Mammary epithelial cell (primary cell): ENCODE measurements at regions not wholly inside any gene's neighbourhood (a gene's known extent, or its start where the extent isn't known, plus 50 kb on each side); places are given as distances from the start of the nearest gene placed in this dataset.

Source experiments
- CTCF ChIP-seq, 2 donors: IDR thresholded peaks in 1 of 2; conservative IDR thresholded peaks in 1 of 2; 2 replicates each; pipeline ENCODE4 v1.5.1; 2011 to 2012; ENCODE audit warnings: inconsistent platforms in 2 of 2, low read length in 2 of 2, mild to moderate bottlenecking in 2 of 2, control low read depth in 1 of 2, low read depth in 1 of 2; ENCODE audit not compliant: insufficient read depth in 1 of 2; ENCODE audit errors: extremely low read depth in 1 of 2
- EZH2 ChIP-seq: IDR thresholded peaks from 2 replicates; pipeline ENCODE4 v1.6.1; 2012; ENCODE audit warnings: low read length, inconsistent platforms, borderline replicate concordance

GRCh38 chr20:50292591-50293283, 102.1 kb downstream of the CEBPB start:
- TF ChIP-seq CTCF (conservative IDR thresholded peaks at IDR 0.05 in 1 of 2, IDR thresholded peaks at IDR 0.05 in 1 of 2; ENCODE audit: extremely low read depth in 1 of 2, insufficient read depth in 1 of 2, low read depth in 1 of 2, low read length in 2 of 2) (no peak), EZH2 (no peak)
